GDM1 (cell line): ENCODE measurements at regions not wholly inside any gene's neighbourhood (a gene's known extent, or its start where the extent isn't known, plus 50 kb on each side); places are given as distances from the start of the nearest gene placed in this dataset.
A peak's percentile ranks its signal among the peaks of the same experiment; 100 is the strongest.
"Not testable (repeated sequence)": the region's sequence is repeated elsewhere in the genome, so short reads cannot be mapped to it uniquely, and the experiment has no call there.

Experiments used
- DNase-seq: peaks from one replicate; lab custom pipeline; 2025; lab: John Stamatoyannopoulos, UW

DNA sequence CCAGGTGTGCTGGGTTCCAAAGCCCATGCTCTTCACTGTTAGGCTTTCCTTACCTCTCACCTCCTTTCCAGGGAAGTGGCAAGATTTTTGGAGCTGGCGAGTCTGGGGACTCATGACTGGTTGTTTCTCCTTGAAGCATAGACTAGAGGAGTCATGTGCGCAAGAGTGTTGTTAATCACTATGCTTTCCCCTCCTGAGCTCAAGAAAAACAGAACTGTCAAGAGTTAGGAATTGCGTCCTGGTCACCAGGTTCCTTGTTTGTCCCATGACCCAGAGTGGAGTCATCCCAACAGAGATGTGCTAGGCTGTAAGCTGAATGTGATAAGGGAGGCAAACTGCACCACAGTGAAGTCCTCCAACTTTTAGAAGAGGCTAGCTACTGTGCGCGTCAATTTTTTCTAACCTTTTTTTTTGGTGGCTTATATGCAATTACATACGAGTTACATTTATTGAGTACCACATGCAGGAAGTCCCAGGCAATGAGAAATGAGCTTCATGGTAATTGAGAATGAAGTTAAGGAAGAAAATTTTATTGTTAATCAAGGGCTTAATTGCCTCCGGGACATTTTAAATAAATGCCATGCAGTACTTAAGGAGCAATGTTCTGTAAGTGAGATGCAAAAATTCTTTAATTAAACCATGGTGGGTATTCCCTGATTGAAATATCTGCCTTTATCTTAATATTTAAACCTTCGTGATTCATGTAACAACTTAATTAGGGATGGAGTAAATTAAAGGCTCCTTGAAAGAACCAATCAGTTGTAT is 233.9 kb downstream of the ZIC5 start:
- no peak for DNase-seq

DNA sequence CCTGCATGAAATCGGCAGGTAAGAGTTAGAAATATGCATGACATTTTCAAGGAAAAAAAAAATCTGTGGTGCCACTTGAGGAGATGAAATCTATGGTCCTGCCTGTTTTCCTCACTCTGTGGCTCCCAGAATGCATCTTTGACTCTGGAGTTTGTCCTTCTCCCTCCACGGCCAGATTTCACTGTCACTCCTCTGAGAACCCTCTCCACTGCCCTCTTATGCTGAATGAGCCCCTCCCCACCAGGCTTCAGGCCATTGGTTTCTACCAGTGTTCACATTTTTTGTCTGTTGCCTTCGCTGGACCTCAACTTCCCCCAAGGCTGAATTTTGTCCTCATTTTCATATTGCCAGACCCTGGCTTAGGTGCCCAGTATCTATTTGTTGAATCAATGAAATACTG is 235.0 kb downstream of the ZIC5 start:
- DNase-seq: no peak

DNA sequence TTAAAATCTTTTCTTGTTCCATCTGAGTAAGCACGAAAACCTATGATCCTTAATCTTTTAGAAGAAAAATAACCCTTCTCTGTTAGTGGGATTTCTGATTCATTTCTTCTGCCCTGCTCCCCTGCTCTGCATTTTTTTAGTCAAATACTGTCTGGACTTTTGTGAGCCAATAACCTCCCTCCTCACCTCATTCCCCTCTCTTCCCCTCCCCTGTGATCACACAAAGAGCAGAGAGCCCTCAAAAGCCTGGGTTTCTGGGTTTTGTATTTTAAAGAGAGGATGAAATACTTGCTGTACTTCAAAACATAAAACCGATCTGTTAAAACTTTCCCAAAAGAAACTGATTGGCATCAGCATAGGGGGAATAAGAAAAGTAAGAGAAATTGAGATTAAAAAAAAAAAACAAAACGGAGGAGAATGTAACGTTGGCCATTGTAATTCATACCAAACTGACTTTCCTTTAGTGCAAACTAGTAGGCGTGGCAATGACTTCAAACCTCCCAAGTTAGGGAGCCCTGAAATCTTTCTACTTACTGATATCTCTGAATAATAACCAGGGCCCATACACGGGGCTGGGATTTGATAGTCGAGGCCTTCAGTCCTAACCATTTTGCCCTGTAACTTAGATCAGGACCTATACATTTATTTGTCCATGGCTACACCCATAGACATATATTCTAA is 232.9 kb downstream of the TM9SF2 start:
- DNase-seq: no peak

DNA sequence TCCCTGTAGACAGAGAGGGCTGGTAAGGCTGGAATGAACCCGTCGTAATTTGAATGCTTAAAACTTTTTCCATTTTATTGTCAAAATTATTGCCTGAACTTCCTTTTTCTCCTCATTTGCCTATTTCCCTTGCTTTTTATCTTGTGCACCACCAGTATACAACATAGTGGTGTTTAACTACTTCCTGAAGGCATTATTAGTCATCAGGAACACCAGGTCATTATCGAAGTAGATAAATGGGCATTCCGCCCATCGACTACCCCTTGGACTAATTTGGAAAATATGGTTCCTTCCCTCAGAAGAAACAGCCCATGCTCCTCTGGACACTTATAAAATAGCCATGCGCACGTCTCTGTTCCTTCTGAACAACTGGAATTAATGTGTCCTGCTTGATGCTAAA is 232.1 kb downstream of the TM9SF2 start:
- DNase-seq: no peak

DNA sequence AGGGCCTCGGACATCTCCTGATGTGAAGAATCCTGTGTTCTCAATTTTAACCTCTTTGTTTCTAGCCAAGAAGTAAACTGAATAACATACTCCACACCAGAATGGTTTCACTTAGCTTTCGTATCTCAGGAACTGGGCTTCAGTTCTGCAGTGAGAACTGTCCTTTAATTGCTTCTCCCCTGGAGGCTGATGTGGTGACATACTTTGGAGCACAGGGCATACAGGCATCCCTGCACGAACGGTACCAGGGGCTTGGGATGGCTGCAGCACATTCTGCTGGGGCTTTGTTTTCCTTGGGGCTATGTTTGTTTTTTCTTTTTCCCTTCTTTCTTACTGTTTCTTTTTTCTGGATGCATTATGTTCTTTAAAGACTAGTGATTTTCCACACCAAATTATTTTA is 230.5 kb downstream of the TM9SF2 start:
- no peak for DNase-seq

DNA sequence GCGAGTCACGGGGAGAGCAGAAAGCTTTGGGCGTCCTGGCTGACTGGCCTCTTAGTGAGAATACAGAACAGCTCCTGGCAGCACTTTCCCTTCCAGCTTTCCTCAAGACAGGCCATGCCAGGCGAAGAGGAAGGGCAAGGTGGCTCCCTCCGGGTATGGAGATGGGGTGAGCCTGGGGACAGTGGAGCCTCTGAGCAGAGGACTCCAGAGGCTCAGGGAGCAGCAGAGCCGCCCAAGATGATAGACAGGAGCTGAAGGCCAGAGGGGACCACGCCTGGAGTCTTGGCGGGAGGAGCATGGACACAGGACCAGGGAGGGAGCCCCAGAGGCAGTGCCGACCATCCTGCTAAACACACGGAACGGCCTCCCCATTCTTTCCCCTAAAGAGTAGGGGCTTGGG is 229.1 kb downstream of the TM9SF2 start:
- no peak for DNase-seq

DNA sequence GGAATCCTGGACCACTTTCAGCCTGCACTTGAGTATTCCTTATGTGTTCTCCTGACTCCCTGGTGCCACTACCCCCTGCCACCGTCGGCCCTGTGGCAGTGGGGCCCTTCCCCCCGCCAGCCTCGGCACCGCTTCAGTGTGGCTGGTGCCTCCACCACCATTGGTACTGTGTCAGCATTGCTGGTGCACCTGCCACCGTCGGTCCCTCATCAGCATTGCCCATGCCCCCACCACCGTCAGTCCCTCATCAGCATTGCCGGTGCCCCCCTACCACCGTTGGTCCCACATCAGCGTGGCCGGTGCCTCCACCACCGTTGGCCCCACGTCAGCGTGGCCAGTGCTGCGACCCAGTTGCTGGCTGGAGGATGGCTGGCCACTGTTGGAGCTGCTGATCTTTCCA is 228.5 kb downstream of the TM9SF2 start:
- no peak for DNase-seq

DNA sequence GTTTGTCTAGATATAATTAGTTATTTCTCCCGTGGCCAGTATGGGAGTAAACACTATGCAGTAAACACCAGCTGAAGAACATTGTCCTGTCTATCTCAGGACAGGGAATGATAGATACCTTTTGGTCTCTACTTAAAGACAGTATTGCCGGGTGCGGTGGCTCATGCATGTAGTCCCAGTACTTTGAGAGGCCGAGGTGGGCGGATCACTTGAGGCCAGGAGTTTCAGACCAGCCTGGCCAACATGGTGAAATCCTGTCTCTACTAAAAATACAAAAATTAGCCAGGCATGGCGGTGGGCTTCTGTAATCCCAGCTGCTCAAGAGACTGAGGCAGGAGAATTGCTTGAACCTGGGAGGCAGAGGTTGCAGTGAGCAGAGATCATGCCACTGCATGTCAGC is 226.4 kb downstream of the TM9SF2 start:
- DNase-seq: not testable (repeated sequence)

DNA sequence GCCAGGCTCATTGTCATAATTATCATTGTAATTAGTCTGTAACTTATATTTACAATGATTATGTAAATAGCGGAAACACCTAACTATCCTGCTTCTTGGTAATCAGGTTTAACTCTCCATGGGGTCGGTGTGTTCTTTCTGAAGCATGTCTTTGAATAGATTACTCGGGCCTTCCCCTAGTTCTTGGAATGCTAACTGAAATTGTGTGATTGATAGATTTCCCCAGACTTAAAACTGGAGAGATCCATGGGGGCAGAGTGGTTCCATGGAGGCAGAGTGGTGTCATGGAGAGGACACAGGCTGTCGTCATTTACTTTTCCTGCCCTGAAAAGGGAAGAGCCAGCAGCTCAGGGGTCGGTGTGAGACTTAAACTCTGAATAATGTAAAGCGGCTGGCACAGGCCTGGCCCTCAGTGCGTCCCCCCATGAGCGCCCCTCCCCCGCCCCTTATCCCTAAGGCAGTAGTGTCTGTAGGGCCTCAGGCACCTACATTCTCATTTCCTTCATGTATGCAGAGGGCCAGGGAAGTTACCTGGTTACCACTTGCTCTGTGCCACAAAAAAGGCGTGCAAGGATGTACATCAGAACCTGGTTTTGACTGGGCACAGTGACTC is 225.1 kb downstream of the TM9SF2 start:
- no peak for DNase-seq

DNA sequence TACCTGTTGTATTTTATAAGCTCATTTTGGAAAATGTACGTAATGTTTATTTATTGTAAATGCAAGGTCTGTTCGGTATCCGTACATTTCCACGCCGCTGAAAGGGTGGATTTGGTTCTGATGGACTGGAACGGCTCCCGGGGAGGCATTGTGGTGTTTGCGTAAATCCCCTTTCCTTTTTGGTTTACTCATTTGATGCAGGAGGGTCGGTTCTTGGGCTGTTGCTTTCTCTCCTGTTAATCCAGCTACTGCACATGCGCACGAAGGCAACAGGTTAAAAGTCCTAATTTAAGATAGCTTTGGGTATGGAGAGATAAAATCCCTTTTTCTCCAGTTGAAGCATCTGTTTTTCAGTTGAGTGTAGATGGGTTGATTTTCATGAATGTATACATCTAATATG is 224.4 kb downstream of the TM9SF2 start:
- DNase-seq: no peak

DNA sequence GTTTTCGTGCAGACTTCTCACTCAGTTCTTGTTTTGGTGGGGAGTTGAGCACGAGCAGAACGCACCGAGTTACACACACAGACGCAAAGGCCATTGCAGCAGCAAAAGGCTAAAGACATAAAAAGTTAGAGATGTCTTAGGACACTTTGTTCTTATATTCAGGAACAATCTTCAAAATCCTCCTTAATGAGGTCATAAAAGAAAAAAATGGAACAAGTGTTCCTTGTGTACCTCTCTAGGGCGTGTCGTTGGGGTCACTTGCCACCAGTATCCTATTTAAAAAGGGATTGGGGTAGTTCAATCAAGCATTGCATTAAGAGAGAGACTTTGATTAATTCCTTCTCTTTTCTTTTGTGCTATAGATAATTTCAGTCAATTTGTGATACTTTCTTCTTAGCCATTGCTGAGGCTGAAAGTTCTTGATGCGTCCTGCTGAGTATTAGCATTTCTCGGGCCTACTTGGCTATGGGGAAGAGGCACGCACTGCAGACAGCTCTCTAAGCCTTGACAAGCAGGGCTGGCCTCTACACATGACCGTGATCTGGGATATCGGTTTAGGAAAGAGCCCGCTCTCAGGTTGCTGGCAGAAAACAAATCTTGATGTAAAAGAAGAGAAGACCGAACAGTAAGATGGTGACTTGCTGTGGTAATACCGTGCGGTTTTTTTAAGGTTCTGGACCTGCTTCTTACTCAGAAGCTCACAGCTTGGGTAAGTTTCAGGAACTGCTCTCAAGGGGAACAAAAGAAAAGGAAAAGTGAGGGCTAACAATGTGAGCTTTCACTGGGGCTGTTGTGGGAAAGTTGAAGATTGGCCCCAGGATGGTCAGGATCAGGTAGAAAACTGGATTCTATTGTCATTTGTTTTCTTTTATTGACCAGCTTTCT is 223.6 kb downstream of the TM9SF2 start:
- DNase-seq: no peak

DNA sequence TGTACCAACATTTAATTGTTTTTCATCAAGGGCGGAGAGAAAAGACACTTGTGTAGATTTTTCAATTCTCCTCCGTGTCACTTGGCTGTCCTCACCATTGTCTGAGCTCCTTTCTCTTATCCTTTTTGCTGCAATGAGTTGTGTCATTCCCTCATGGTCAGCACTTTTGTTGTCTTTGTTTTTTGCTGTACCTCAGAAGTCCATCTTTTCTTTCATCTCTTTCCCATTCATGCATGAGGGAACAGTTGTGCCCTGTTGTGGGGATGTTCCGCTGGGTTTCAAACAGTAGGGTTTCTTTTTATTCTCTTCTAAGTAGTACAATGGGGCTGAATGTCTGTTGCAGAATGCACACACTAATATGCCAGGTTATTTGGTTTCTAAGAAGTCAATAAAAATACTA is 222.6 kb downstream of the TM9SF2 start:
- no peak for DNase-seq

DNA sequence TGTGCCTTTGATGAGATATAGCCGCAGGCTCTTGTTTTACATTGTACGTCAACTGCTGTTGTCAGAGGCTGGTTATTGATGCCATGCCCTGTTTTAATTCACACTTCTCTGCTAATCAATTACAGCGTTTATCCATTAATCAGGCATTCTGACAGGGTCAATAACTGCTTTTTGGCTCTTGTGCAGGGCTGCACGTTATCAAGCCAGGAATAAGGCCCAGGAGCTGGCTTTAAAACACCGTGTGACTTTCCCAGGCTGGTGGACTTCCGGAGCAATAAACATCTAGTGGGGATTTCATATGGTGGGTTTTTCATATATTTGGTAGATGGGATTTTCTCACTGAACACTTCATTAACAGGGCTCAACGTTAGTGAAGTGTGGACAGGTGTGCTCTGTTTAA is 221.7 kb downstream of the TM9SF2 start:
- no peak for DNase-seq

DNA sequence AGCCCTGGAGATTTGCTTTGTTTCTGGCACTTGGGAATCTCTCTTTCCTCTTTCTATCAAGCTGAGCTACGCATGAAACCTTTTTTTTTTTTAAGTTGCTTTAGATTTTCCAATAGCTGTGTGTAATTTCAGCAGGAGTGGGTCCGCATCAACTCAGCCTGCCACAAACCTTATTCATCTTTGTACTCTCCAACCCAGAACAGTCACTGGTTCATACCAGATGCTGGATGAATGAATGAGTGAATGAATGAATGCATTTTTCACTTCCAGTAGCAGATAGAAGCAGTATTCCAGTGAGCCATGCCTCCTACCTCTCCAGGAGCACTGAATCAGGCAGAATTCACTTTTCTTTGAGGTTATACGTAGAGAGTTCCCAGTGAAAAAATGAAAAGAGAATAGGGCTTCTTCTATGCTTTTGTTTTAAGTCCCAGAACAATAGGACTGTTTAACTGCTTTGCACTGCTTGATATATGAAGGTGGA is 221.1 kb downstream of the TM9SF2 start:
- no peak for DNase-seq

DNA sequence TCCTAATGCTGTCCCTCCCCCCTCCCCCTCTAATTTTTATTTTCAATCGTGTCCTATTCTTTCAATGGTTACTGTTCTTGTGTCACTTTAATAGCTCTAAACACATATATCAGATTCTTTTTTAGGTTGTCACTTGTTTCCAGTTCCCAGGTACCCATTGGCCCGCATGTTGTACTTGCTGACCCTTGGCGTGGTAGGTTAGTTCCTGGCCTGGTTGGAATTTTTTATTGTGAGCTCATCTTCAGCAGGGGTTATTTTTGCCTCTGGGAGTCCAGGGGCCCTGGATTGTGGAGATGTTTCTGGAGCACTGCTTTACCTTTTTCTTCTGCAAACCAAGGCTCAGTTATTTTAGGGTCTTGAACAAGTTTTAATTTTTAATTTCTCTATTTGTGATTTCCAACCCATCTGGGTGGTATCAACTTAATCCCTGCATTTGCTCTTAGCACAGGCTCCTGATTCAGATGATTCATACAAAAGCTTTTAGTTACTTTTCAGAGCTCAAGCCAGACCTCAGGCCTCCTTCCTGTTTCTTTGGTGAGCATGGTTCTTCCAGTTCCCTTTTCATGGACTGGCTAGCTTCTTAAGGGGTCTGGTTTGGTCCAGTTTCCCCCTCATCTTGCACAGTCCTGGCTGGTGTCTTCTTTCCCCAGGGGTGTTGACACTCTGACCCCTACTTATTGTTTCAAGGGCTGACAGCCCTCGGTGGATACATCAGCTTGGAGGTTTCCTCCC is 220.5 kb downstream of the TM9SF2 start:
- DNase-seq: peak; percentile 56

DNA sequence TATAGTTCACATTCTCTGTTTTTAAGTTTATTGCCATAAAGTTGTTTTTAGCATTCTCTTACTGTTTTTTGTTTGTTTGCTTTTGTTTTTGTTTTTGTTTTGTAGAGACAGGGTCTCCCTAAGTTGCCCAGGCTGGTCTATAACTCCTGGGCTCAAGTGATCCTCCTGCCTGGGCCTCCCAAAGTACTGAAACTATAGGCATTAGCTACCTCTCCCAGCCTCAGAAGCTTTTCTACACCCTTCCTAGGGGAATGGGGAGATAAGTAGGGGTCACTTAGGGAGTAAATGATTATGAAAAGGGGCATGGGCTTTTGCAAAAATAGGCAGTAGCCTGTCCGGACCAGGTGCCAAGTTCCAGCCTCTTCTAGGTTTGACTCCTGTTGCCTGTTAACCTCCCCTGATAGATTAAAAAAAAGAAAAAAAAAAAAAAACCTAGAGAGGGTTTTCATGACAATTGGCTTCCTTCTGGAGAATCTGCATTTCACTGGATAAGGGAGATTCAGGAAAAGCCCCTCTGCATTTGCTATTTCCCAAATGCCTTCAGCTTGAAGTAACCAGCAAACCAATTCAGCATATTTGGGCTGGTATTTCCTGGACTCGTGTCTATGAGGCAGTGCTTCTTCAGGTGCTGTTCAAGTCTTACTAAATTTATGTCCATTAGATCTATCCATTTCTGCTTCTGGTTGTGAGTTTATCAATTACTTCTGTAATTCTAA is 216.8 kb downstream of the TM9SF2 start:
- no peak for DNase-seq

DNA sequence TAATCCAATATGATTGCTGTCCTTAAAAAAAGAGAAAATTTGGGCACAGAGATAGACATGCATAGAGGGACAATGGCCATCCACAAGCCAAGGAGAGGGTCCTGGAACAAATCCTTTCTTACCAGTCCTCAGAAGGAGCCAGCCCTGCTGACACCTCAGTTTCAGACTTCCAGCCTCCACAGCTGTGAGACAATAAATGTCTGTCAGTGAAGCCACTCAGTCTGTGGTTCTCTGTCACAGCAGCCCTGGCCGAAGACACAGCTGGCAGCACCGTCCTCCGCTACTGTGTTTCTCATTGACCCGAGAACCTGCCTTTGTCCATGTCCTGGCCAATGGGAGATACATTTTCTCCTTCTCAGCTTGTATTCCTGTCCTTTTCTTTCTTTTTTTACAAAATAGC is 207.9 kb downstream of the TM9SF2 start:
- DNase-seq: no peak

DNA sequence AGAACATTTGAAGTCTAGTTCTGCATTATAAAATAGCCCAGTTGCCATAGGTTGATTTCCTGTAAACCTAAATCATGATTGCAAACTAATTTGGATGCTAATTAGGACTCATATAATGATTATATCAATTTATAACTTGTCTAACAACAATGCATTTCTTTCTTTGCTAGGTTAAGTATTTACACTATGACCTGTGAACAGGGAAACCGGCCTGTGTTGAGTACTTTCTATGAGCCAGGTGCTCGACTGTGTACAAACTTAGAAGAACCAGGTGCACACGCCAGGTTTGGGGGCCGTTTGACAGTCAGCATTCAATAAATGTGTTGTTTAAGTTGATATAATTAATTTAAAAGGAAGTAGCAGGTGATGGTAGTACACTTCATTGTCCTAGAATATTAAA is 203.1 kb downstream of the TM9SF2 start:
- DNase-seq: no peak

DNA sequence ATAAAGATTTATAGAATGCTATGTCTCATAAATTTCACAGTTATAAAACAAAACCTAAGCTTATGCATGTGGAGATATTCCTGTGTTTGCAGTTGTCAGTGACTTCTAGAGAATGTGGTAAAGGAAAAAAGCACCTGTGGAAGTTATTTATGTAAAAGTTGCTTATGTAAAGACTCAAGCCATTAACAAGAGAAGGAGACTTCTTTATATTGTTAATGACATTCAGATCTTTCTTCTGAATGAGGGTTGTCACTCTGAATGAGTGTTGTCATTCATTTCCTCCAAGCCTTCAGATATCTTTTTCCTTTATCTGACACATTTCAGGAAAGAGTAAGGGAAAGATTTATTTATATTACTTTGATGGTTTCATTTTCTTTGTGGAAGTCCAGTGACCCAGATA is 202.6 kb downstream of the TM9SF2 start:
- no peak for DNase-seq

DNA sequence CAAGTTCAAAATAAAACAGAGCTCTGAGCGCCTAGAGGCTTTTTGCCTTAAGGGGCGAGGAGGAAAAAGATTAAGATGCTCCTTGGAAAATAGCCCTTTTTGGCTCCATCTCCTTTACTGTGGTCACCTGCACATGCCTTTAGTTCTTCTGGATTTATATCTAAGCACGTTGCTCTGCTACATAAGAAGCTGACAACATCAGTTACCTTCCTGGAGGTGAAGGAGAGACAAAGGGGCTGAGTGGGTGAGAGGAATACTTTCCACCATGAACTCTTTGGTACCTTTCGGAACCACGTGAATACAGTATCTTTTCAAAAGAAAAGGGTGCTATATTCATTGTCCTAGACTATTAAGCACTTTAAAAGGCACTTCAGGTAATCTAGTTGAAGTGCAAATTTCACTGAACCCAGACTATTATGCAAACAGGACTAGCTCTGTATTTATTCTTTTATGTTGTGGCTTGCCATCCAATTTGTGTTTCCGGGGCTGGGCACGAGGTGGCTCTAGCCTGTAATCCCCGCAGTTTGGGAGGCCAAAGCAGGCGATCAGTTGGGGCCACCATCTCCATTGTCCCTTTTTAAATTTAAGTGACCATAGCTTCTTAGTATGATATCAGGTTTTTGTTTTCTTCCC is 201.5 kb downstream of the TM9SF2 start:
- DNase-seq: no peak
